ENCODE measurements at regions not wholly inside any gene's neighbourhood (a gene's known extent, or its start where the extent isn't known, plus 50 kb on each side); places are given as distances from the start of the nearest gene placed in this dataset.

- WGBS (ENCODE audit: missing lambda C conversion rate): 37% methylated on average over 3 of the region's 3 CpGs
- H3K4me3 ChIP-seq: no peak overlapping the region
- no peak for ATAC-seq
- no peak for TF ChIP-seq PBX3 (IDR thresholded peaks at IDR 0.05)
- TF ChIP-seq BHLHE40 (IDR thresholded peaks at IDR 0.05; ENCODE audit: low read depth, low read length): no peak
- no peak for TF ChIP-seq CEBPB (IDR thresholded peaks at IDR 0.05)
- no peak for TF ChIP-seq TP53 (CRISPR knock-in tag; IDR thresholded peaks at IDR 0.05)
- TF ChIP-seq FOXS1 (CRISPR knock-in tag; IDR thresholded peaks at IDR 0.05): no peak
- no peak for TF ChIP-seq JUNB (IDR thresholded peaks at IDR 0.05)
- TF ChIP-seq ZFP36 (IDR thresholded peaks at IDR 0.05; ENCODE audit: borderline replicate concordance, partially characterized antibody): no peak
- no peak for TF ChIP-seq HMGXB4 (CRISPR knock-in tag; IDR thresholded peaks at IDR 0.05; ENCODE audit: borderline replicate concordance)
- TF ChIP-seq EP300 (IDR thresholded peaks at IDR 0.05): no peak
- no peak for TF ChIP-seq HEYL (CRISPR knock-in tag; IDR thresholded peaks at IDR 0.05)
- no peak for TF ChIP-seq RFX5 (IDR thresholded peaks at IDR 0.05)
- no peak for TF ChIP-seq NR3C1 (IDR thresholded peaks at IDR 0.05)
- TF ChIP-seq HOXA7 (CRISPR knock-in tag; IDR thresholded peaks at IDR 0.05): no peak
- TF ChIP-seq NPAS2 (CRISPR knock-in tag; IDR thresholded peaks at IDR 0.05; ENCODE audit: borderline replicate concordance): no peak
- no peak for TF ChIP-seq ESRRA (IDR thresholded peaks at IDR 0.05; ENCODE audit: borderline replicate concordance, low read length)
- no peak overlapping the region for H3K4me2 ChIP-seq
- no peak overlapping the region for H3K27ac ChIP-seq
- no peak for DNase-seq (ENCODE audit: low read depth in 1 of 2, low spot score in 1 of 2)
- ChIA-PET POLR2A (no interaction called here), CTCF (no interaction called here)
- no peaks in the 10 kb centered on the region for H3K4me1 ChIP-seq
- H3K9me3 ChIP-seq: no peaks in the 10 kb centered on the region
- no peak for FAIRE-seq
Measured at GRCh38 chr2:177053038-177053437, 159.6 kb upstream of the HNRNPA3 start.

- FAIRE-seq: no peak
- ATAC-seq: no peak
- no peak overlapping the region for H3K27ac ChIP-seq
- TF ChIP-seq TP53 (CRISPR knock-in tag; IDR thresholded peaks at IDR 0.05): no peak
- no peak for TF ChIP-seq POLR2AphosphoS2 (conservative IDR thresholded peaks at IDR 0.05; ENCODE audit: low read length)
- no peak for TF ChIP-seq HMGXB4 (CRISPR knock-in tag; IDR thresholded peaks at IDR 0.05; ENCODE audit: borderline replicate concordance)
- no peak for TF ChIP-seq FOSB (CRISPR knock-in tag; IDR thresholded peaks at IDR 0.05)
- no peak for TF ChIP-seq HOXB5 (CRISPR knock-in tag; IDR thresholded peaks at IDR 0.05)
- no peak for TF ChIP-seq PHF8 (IDR thresholded peaks at IDR 0.05; ENCODE audit: borderline replicate concordance, low read depth)
- no peak for TF ChIP-seq JUN (IDR thresholded peaks at IDR 0.05)
- TF ChIP-seq CHD4 (IDR thresholded peaks at IDR 0.05; ENCODE audit: borderline replicate concordance): no peak
- no peak for TF ChIP-seq KDM5A (IDR thresholded peaks at IDR 0.05)
- TF ChIP-seq USF2 (IDR thresholded peaks at IDR 0.05): no peak
- no peak for TF ChIP-seq ZNF302 (CRISPR knock-in tag; IDR thresholded peaks at IDR 0.05)
- no peak for TF ChIP-seq NFE2L2 (conservative IDR thresholded peaks at IDR 0.05; ENCODE audit: low read length)
- no peak for TF ChIP-seq TFCP2L1 (CRISPR knock-in tag; IDR thresholded peaks at IDR 0.05)
- no peak for TF ChIP-seq REST (IDR thresholded peaks at IDR 0.05)
- TF ChIP-seq EHF (CRISPR knock-in tag; IDR thresholded peaks at IDR 0.05): no peak
- no peak for TF ChIP-seq FOSL2 (IDR thresholded peaks at IDR 0.05)
- no peak for TF ChIP-seq FOSL2 (CRISPR knock-in tag; IDR thresholded peaks at IDR 0.05)
- CTCF ChIA-PET: interaction anchor here (0.7 to 1.2 kb wide), 2 partner anchors 8 to 16 kb away, joined by 3 read pairs; no protein-coding TSS in a partner anchor
- H3K4me2 ChIP-seq: no peak overlapping the region
- WGBS (ENCODE audit: missing lambda C conversion rate): 6% methylated on average over 1 of the region's 1 CpG
- H3K4me3 ChIP-seq: no peak overlapping the region
- H3K4me1 ChIP-seq: no peaks in the 10 kb centered on the region
- H3K9me3 ChIP-seq: no peaks in the 10 kb centered on the region
- no peak for DNase-seq (ENCODE audit: low read depth in 1 of 2, low spot score in 1 of 2)
- POLR2A ChIA-PET: no interaction called here
Measured at GRCh38 chr2:177053716-177054115, 158.9 kb upstream of the HNRNPA3 start.

Data from A549 (cell line).